ENCODE measurements at regions not wholly inside any gene's neighbourhood (a gene's known extent, or its start where the extent isn't known, plus 50 kb on each side); places are given as distances from the start of the nearest gene placed in this dataset.

DNA sequence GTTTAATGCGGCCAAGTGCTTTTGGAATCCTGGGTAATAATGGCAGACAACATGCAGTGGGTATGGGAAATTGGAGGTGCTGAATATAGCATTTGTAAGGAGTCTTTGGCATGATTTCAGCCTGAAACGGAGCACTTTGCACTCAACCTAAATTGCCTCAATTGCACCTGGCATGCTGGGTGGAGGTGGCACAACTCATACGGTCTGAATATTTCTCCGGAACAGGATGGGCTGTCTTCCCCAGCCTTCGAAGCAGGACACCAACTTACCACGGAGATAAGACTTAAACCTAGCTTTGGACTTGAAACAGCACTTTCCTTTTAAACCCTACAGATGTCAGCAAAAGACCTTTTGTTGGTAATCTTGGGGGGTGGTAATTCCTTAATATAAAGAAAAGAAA is 153.7 kb upstream of the SRRM4 start (continued):
- no peak for TF ChIP-seq ZFP30 (CRISPR knock-in tag; IDR thresholded peaks at IDR 0.05; ENCODE audit: borderline replicate concordance)
- no peak for TF ChIP-seq NR2C1 (IDR thresholded peaks at IDR 0.05)
- no peak for TF ChIP-seq NR2C1 (tag; IDR thresholded peaks at IDR 0.05)
- no peak for TF ChIP-seq GABPA (tag; conservative IDR thresholded peaks at IDR 0.05; ENCODE audit: low read depth)
- TF ChIP-seq ZNF224 (CRISPR knock-in tag; IDR thresholded peaks at IDR 0.05) = no peak
- TF ChIP-seq, protein P1, sequence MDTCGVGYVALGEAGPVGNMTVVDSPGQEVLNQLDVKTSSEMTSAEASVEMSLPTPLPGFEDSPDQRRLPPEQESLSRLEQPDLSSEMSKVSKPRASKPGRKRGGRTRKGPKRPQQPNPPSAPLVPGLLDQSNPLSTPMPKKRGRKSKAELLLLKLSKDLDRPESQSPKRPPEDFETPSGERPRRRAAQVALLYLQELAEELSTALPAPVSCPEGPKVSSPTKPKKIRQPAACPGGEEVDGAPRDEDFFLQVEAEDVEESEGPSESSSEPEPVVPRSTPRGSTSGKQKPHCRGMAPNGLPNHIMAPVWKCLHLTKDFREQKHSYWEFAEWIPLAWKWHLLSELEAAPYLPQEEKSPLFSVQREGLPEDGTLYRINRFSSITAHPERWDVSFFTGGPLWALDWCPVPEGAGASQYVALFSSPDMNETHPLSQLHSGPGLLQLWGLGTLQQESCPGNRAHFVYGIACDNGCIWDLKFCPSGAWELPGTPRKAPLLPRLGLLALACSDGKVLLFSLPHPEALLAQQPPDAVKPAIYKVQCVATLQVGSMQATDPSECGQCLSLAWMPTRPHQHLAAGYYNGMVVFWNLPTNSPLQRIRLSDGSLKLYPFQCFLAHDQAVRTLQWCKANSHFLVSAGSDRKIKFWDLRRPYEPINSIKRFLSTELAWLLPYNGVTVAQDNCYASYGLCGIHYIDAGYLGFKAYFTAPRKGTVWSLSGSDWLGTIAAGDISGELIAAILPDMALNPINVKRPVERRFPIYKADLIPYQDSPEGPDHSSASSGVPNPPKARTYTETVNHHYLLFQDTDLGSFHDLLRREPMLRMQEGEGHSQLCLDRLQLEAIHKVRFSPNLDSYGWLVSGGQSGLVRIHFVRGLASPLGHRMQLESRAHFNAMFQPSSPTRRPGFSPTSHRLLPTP (IDR thresholded peaks at IDR 0.05; ENCODE audit: borderline replicate concordance, extremely low read depth, insufficient read length) = no peak
- no peak for TF ChIP-seq HDAC8 (tag; IDR thresholded peaks at IDR 0.05)
- no peak for TF ChIP-seq ZNF445 (CRISPR knock-in tag; IDR thresholded peaks at IDR 0.05; ENCODE audit: low read depth)

DNA sequence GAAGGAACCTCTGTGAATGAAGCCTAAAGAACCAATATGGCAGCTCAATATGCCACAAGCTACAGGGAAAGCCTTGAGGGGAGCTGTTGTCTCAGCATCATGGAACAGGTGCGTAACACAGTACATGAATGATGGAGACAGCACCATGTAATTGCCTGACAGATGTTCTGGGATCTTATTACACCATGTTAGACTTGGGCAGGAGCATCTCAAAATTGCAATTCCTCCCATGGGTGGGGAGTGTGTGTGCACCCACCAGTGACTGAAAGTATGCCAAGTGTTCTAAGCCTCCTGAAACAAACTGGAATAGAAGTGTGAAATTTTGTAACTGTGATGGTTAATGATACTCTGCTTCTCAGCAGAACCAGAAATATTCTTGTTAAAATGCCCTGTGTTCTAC is 151.0 kb upstream of the SRRM4 start:
- in situ Hi-C loops (cut with MboI) = no loop called here
- Histone ChIP-seq H3K4me3 (no peak overlapping the region), H3K36me3 (ENCODE audit: control insufficient read depth, insufficient read depth, low read length) (no peaks in the 10 kb centered on the region), H3K27me3 (ENCODE audit: control insufficient read depth in 2 of 2, insufficient read depth in 2 of 2, low read length in 2 of 2) (no peaks in the 10 kb centered on the region), H3K9me1 (ENCODE audit: control insufficient read depth, insufficient read depth, low read length) (no peaks in the 10 kb centered on the region), H2AFZ (ENCODE audit: low read depth, low read length) (no peak overlapping the region), H4K20me1 (replicated peaks; ENCODE audit: control insufficient read depth, insufficient read depth, low read length) (no peaks in the 10 kb centered on the region), H3K4me1 (replicated peaks in 1 of 2; ENCODE audit: control insufficient read depth in 2 of 2, insufficient read depth in 2 of 2, low read length in 2 of 2) (no peaks in the 10 kb centered on the region), H3K9ac (ENCODE audit: insufficient read depth in 1 of 2, low read depth in 2 of 2, low read length in 2 of 2) (no peak overlapping the region), H3K79me2 (ENCODE audit: control insufficient read depth, insufficient read depth, low read length) (no peaks in the 10 kb centered on the region), H3K9me3 (replicated peaks; ENCODE audit: control insufficient read depth, insufficient read depth, low read depth, low read length) (no peaks in the 10 kb centered on the region), H3K4me2 (ENCODE audit: insufficient read depth, low read length) (no peak overlapping the region), H3K27ac (ENCODE audit: extremely low read depth, low read depth, low read length) (no peak overlapping the region)
- ChIA-PET POLR2A (no interaction called here), CTCF (ENCODE audit: low intra/inter-chr PET ratio) (no interaction called here)
- no TSS peak for BruUV-seq (replicated peaks)
- intact Hi-C loops (cut with micrococcal nuclease) = no loop called here
- DNase-seq (ENCODE audit: extremely low read depth in 1 of 4, low spot score in 3 of 4) (no peak), ATAC-seq (no peak), FAIRE-seq (no peak)
- 0% methylated on average over 1 of the region's 1 CpG for WGBS (ENCODE audit: insufficient coverage, low coverage, missing lambda C conversion rate)
- TF ChIP-seq ZNF766 (CRISPR knock-in tag; conservative IDR thresholded peaks at IDR 0.05) (no peak), MAFK (IDR thresholded peaks at IDR 0.05; ENCODE audit: low read length) (no peak), ZNF253 (CRISPR knock-in tag; conservative IDR thresholded peaks at IDR 0.05) (no peak), JUN (IDR thresholded peaks at IDR 0.05; ENCODE audit: borderline replicate concordance, low read depth, low read length) (no peak), JUN (CRISPR knock-in tag; IDR thresholded peaks at IDR 0.05; ENCODE audit: borderline replicate concordance) (no peak), RFX7 (CRISPR knock-in tag; IDR thresholded peaks at IDR 0.05) (no peak), RCOR1 (IDR thresholded peaks at IDR 0.05; ENCODE audit: borderline replicate concordance in 1 of 2, low read depth in 2 of 2, low read length in 2 of 2) (no peak), BCL6 (CRISPR knock-in tag; IDR thresholded peaks at IDR 0.05) (no peak), SAP30 (IDR thresholded peaks at IDR 0.05; ENCODE audit: borderline replicate concordance, insufficient read depth, low read depth, low read length, poor library complexity, severe bottlenecking) (no peak), NR1H2 (CRISPR knock-in tag; IDR thresholded peaks at IDR 0.05) (no peak)
- TF ChIP-seq, protein P2, sequence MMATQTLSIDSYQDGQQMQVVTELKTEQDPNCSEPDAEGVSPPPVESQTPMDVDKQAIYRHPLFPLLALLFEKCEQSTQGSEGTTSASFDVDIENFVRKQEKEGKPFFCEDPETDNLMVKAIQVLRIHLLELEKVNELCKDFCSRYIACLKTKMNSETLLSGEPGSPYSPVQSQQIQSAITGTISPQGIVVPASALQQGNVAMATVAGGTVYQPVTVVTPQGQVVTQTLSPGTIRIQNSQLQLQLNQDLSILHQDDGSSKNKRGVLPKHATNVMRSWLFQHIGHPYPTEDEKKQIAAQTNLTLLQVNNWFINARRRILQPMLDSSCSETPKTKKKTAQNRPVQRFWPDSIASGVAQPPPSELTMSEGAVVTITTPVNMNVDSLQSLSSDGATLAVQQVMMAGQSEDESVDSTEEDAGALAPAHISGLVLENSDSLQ (IDR thresholded peaks at IDR 0.05) = no peak
